GM19463 (cell line): ENCODE measurements at regions not wholly inside any gene's neighbourhood (a gene's known extent, or its start where the extent isn't known, plus 50 kb on each side); places are given as distances from the start of the nearest gene placed in this dataset.

Experiments used
- ATAC-seq: cut with Tn5 transposase; IDR thresholded peaks from one replicate; pipeline ENCODE4 v1.9.1; 2021; ENCODE audit warnings: mild to moderate bottlenecking, moderate library complexity; ENCODE audit not compliant: unreplicated experiment

DNA sequence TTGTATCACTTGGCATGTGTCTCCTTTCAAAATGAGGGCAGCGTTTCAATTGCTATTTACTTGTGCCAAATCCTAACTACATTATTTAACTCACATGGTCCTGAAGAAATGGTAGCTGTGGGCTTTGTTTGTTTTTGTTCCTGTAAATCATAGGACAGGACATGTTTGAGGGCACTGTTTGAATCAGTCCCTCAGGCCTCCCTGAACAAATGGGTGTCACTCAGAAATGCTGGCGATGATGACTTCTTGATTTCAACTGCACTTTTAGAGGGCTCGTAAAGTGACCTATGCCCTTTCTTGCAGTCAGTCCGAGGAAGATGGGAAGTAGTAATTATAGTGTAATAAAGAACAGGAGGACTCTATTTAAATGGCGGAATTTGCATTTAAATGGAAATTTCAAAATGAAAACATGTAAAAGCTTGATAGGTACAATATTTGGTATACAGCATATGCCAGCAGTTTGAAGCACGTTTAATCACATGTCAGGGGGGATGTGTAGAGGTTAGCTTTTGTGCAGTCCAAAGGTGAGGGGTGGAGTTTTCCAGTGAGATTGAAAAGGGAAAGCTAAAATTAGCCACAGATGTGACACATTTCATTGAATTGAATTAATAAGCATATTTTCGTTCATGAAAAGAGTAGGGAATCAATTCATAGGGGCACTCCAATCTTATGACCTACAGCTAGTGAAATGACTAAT, 1958.7 kb upstream of the IGFBP7 start:
- ATAC-seq: no peak

GRCh38 chr4:59086410-59086809, 1976.2 kb upstream of the IGFBP7 start:
- no peak for ATAC-seq

DNA sequence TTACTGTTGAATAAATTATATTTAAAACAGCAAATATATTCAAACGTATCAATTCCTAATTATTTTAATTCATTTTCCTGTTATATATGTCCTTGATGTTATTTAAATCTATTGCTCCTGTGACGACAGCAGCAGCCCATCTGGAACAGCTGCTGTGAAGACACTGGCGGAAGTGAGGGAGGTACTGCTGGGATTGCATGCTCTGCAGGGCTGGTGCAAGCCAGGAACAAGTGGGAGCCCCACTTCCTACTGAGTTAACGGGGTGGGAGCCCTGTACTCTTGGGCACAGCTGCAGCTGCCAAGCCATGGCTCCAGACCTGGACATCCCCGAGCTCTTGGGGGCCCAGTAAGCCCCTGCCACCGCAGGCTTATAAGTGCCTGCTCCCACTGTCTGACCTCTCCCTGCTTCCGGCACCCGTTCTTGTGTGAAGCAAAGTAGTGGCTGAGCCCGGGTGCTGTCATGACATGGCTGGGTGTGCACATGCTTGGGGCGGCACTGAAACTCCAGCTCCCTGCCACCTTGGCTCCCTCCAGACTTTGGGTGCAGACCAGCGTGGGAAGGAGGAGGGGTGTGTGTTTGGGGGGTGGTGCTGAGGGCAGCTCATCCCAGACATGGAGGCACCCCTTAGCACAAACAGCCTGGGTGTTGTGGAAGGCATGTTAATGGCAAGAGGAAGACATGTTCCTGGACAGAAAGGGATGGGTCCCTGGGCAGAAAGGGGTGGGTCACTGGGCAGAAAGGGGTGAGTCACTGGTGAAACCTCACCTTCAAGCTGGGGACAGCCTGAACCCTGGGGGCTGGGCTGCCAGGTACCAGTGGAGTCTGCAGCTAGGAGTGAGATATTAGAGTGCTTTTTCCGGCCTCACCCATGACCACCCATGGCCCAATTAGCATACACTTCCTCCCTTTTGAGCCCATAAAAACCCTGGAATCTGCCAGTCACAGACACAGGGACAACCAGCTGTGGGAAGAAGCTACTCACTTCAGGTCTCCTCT, 1981.3 kb upstream of the IGFBP7 start:
- ATAC-seq: no peak

- no peak for ATAC-seq
Observed at GRCh38 chr4:59094505-59094904, 1984.3 kb upstream of the IGFBP7 start.

GRCh38 chr4:59102311-59102710, 1992.1 kb upstream of the IGFBP7 start:
- ATAC-seq: no peak

DNA sequence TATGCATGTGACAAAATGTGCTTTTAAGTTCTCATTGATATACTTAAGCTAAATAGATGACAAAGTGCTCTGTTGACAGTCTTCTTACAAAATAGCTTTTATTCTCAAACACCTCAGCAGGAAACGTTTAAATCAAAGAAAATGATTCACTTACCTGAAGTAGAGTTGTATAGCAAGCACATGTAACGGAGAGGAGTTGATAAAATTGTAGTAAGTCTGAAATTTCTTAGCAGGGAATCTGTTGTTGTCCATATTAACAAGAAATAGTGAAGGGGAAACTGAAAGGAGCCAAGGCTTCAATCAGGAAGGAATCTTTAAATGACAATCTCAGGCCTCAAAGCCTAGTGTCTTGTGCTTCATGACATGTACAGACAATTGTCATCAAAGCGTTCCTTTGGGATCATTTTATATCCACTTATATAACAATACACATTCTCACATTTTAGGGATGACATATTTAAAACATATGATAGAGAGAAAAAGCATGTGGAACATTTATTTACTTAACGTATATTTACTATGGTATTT, 2010.2 kb upstream of the IGFBP7 start:
- ATAC-seq: no peak

DNA sequence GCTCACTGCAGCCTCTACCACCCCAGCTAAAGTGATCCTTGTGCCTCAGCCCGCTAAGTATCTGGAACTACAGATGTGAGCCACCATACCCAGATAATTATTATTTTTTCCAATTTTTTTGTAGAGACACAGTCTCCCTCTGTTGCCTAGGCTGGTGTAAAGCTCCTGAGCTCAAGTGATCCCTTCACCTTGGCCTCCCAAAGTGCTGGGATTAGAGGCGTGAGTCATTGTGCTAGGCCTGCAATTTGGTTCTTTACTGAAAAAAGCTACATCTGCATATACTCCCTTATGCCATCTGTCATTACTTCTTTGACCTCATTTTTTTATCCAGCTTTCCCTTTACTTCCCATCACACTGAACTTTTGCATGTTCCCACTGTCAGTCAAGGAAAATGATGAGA, 2012.4 kb upstream of the IGFBP7 start:
- ATAC-seq: no peak

DNA sequence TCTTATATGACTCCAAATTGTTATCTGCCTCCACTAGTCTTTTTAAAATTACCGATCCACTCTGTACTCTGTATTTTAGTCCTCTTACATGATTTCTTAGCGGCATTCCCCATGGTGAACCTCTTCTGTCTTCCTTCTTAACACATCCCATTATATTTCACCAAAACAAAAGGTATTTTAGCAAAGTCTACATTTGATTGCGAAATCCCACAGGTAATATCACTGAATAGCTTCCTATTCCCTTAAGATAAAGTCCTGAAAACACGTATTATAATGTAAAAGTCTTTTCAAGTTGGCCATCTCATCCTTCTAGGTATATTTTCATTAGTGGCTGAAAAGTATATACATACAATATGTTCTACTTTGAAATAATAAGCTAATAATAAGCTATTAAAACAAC, 2016.0 kb upstream of the IGFBP7 start:
- no peak for ATAC-seq

DNA sequence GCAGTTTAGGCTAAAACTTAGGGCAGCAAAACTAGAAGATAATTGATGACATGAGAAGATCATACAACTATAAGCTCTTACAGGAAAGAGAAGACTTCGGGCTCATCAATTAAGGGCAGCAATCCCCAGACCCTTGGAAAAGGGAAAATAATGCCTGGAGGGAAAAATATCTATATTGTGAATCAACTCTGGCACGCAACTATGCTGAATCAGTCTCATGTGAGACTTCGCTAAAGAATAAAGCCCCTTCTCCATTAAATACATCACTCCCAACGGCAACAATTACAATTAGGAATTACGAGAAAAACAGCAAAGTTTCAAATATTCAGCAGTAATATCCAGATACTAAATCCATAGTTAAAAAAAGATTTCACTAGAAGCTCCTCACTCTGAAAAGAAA, 2016.8 kb upstream of the IGFBP7 start:
- ATAC-seq: no peak

DNA sequence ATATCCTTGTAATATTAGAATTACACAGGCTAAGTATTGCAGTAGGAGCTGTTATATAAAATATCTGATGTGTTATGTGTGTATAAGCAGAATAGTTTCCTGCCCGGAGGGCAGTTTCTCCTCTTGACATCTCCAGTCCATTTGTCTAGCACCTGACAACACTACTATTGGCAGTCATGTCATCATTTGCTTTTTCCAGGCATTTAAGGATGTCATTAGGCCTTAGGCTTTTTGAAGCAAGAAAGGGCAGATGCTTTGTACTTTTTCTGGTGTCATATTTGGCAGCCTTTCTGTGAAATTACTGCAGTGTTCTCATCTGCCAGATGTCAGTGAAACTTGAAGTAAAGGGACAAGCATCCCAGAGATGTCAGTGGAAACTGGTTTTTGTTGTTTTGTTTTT, 2017.6 kb upstream of the IGFBP7 start:
- no peak for ATAC-seq

- ATAC-seq: no peak
Observed at GRCh38 chr4:59135248-59135985, 2025.2 kb upstream of the IGFBP7 start.

DNA sequence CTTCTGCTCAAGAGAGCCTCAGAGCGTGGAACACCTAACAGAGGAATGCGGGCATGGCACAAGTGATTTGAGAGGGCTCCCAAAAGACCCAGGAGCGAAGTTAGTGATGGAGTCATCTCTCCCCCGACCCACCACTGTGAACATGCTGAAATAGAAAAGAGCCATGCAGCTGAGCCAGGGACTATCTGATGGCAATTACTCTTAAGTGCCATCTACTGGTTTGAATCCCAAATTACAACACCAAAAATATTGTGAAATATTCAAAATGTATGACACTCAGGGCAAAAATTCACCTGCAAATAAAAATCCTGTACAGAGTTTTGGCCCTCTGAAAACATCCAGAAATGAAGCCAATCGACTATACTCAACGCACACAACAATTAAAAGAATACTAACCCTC, 2038.9 kb upstream of the ADGRL3 start:
- ATAC-seq: no peak

DNA sequence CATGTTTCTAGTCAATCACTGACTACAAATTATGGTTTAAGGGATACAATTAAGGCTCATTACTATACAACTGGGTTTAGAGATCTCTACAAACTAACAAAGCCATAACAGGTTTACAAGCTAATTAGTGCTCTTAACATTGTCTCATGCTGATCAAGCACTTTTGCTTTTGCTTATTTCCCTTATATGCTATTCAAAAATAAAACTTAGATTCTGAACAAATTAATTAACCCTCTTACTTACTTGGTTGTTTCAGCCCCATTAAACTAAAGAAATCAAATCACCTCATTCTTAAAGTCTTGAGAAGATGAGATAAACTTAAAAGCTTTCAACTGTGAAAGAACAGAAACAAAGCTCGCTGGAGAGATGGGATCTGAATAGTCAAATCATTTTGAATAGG, 2024.5 kb upstream of the ADGRL3 start:
- ATAC-seq: no peak

DNA sequence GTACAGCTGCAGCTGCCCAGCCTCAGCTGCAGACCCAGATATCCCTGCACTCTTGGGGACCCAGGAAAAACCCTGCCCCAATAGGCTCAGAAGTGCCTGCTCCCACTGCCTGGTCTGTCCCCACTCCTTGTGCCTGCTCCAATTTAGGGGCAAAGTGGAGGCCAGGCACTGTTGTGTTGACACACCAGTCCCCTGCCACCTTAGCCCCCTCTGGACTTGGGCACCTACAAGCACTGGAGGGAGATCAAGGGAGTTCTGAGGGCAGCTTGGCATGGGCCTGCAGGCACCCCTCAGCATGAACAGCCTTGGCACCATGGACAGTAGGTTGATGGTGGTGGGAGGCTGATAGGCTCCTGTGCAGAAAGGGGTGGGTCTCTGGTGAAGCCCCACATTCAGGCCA, 2020.8 kb upstream of the ADGRL3 start:
- no peak for ATAC-seq

GRCh38 chr4:59180161-59180560, 2020.0 kb upstream of the ADGRL3 start:
- ATAC-seq: no peak

- no peak for ATAC-seq
Observed at GRCh38 chr4:59180969-59181368, 2019.2 kb upstream of the ADGRL3 start.

GRCh38 chr4:59195839-59196238, 2004.3 kb upstream of the ADGRL3 start:
- no peak for ATAC-seq

DNA sequence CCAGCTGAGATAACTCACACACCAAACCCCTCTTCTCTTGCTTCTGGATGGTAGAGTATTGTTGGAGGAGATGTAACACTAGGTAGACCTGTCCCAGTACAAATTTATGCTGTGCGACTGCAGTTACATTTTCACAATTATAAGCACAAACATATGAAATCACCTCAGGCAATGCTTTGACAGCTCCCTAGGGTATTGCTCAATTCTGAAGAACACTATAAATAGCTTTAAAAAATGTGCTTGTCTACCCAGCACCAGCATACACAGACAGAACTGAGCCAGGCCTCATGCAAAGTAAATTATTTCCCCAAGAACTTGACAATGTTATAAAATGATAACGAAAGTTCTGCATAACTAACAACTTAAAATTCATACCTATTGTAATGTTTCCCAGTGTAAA, 1999.1 kb upstream of the ADGRL3 start:
- ATAC-seq: no peak

DNA sequence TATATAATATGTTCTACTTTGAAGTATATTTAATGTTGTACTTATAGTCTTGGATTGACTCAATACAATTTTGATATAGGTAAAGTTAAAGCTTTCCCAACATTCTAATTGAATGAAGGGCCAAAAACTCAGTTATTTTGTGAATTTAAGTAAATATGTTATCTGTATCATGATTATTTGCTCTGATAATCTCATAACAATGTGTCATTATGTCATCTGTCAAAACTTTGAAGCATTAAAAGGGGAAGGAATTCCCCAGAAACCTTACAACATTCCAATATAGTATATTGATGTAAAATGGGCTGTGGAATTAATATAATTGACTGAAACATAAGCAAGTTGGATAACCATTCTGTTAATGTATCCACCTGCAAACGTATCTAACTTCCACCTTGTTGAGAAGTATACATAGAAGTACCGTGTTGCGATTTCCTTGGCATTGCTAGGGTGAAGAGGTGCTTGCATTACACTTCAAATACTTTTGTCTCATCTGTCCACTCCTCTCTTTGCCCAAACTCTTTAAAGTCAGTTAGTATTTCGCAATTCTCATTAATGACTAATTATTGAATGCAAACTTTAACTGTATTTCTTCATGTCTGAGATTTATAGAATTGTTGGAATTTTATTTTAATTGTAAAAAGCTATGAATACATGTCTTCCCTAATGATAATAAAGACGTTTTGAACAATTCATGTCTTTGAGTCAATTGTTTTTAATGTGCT, 1982.1 kb upstream of the ADGRL3 start:
- no peak for ATAC-seq

GRCh38 chr4:59222221-59222620, 1977.9 kb upstream of the ADGRL3 start:
- no peak for ATAC-seq
